ENCODE measurements at regions not wholly inside any gene's neighbourhood (a gene's known extent, or its start where the extent isn't known, plus 50 kb on each side); places are given as distances from the start of the nearest gene placed in this dataset.

DNA sequence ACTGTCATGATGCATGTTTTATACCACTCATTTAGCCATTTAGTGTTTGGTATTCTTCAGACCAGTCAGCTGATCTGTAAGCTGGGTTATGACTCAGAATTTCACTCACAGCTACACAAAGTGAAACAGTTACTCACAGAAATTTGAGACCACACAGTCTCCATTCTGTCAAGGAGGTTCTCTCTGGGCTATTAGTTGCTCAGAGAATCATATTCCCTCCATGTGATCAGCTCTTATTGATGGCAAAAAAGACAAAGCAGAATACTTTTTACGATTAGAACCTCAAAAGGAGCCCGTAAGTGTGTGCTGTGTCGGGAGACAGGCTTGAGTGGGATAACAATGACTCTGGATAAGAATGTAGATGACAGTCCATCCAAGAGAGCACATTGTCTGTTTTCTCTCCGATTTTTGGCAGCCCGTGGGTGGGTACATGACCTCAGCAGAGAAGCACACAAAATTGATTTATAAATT lies 277.6 kb upstream of the SORCS1 start:
- no peaks in the 10 kb centered on the region for H3K36me3 Mint-ChIP-seq (ENCODE audit: insufficient read depth, unreplicated experiment)
- DNase-seq (ENCODE audit: unreplicated experiment): peak; percentile 69
- H3K4me3 Mint-ChIP-seq (ENCODE audit: unreplicated experiment): no peak overlapping the region
- TF ChIP-seq, protein P1, sequence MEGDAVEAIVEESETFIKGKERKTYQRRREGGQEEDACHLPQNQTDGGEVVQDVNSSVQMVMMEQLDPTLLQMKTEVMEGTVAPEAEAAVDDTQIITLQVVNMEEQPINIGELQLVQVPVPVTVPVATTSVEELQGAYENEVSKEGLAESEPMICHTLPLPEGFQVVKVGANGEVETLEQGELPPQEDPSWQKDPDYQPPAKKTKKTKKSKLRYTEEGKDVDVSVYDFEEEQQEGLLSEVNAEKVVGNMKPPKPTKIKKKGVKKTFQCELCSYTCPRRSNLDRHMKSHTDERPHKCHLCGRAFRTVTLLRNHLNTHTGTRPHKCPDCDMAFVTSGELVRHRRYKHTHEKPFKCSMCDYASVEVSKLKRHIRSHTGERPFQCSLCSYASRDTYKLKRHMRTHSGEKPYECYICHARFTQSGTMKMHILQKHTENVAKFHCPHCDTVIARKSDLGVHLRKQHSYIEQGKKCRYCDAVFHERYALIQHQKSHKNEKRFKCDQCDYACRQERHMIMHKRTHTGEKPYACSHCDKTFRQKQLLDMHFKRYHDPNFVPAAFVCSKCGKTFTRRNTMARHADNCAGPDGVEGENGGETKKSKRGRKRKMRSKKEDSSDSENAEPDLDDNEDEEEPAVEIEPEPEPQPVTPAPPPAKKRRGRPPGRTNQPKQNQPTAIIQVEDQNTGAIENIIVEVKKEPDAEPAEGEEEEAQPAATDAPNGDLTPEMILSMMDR (IDR thresholded peaks at IDR 0.05; ENCODE audit: unreplicated experiment): no peak
- H3K9me3 Mint-ChIP-seq (ENCODE audit: unreplicated experiment): no peaks in the 10 kb centered on the region
- H3K4me1 Mint-ChIP-seq (ENCODE audit: insufficient read depth, unreplicated experiment): peaks cover 10% of the 10 kb centered on the region
- ChIA-PET CTCF (no interaction called here), POLR2A (interaction anchor here (0.7 kb wide), 2 partner anchors 17 to 72 kb away, joined by 3 read pairs; no protein-coding TSS in a partner anchor)
- H3K27ac Mint-ChIP-seq (ENCODE audit: low read depth, unreplicated experiment): peak overlapping the region; percentile 36
- H3K27me3 Mint-ChIP-seq (ENCODE audit: insufficient read depth, unreplicated experiment): no peaks in the 10 kb centered on the region
- intact Hi-C loops (cut with micrococcal nuclease): no loop called here
- BruUV-seq (replicated peaks): no TSS peak

DNA sequence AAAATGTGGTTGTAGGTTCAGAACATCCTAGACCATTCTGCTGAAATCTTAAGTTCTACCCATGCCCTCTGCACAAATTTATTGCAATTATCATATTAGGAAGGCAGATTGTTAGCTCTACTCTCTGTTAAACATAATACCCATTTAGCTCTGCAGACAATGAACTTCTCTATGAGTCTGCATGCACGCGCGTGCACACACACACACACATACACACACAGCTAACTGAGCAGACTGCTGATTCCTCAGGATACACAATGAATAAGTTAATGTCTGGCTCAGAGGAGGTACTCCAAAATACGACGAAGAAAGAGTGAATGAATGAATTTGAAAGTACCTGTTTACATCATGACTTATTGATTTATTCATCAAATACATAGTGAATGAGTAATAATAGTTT lies 276.2 kb upstream of the SORCS1 start:
- H3K4me1 Mint-ChIP-seq (ENCODE audit: insufficient read depth, unreplicated experiment): peaks cover 17% of the 10 kb centered on the region
- H3K27ac Mint-ChIP-seq (ENCODE audit: low read depth, unreplicated experiment): no peak overlapping the region
- TF ChIP-seq, protein P1 (IDR thresholded peaks at IDR 0.05; ENCODE audit: unreplicated experiment): no peak
- POLR2A ChIA-PET: no interaction called here
- no TSS peak for BruUV-seq (replicated peaks)
- no peak overlapping the region for H3K4me3 Mint-ChIP-seq (ENCODE audit: unreplicated experiment)
- no peaks in the 10 kb centered on the region for H3K9me3 Mint-ChIP-seq (ENCODE audit: unreplicated experiment)
- CTCF ChIA-PET: no interaction called here
- intact Hi-C loops (cut with micrococcal nuclease): no loop called here
- H3K27me3 Mint-ChIP-seq (ENCODE audit: insufficient read depth, unreplicated experiment): no peaks in the 10 kb centered on the region
- no peak for DNase-seq (ENCODE audit: unreplicated experiment)
- no peaks in the 10 kb centered on the region for H3K36me3 Mint-ChIP-seq (ENCODE audit: insufficient read depth, unreplicated experiment)

DNA sequence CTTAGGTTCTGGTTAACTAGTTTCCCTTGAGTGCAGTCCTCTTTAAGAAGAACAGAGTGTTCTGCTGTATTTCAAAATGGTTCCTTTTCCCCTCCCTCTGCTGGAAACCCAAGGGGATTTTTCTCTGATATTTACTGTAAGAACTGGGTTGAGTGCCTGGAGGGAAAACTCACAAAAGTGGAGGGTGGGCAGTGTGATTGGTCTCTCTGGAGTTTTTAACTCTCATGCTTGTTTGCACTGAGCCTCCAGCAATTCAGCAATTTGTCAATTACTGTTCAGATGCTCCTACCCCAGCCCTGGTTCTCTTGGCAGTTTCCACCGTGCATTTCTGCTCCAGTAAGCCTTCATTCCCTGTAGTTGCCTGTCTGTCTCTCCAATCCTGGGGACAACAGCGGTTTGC lies 273.4 kb upstream of the SORCS1 start:
- H3K4me3 Mint-ChIP-seq (ENCODE audit: unreplicated experiment): no peak overlapping the region
- no peaks in the 10 kb centered on the region for H3K9me3 Mint-ChIP-seq (ENCODE audit: unreplicated experiment)
- no peaks in the 10 kb centered on the region for H3K36me3 Mint-ChIP-seq (ENCODE audit: insufficient read depth, unreplicated experiment)
- TF ChIP-seq, protein P1 (IDR thresholded peaks at IDR 0.05; ENCODE audit: unreplicated experiment): no peak
- POLR2A ChIA-PET: no interaction called here
- no TSS peak for BruUV-seq (replicated peaks)
- CTCF ChIA-PET: interaction anchor here (0.6 to 1.5 kb wide), 2 partner anchors 19 to 28 kb away, joined by 3 to 4 read pairs; no protein-coding TSS in a partner anchor
- intact Hi-C loops (cut with micrococcal nuclease): no loop called here
- no peaks in the 10 kb centered on the region for H3K27me3 Mint-ChIP-seq (ENCODE audit: insufficient read depth, unreplicated experiment)
- DNase-seq (ENCODE audit: unreplicated experiment): no peak
- H3K4me1 Mint-ChIP-seq (ENCODE audit: insufficient read depth, unreplicated experiment): peaks cover 20% of the 10 kb centered on the region
- no peak overlapping the region for H3K27ac Mint-ChIP-seq (ENCODE audit: low read depth, unreplicated experiment)

DNA sequence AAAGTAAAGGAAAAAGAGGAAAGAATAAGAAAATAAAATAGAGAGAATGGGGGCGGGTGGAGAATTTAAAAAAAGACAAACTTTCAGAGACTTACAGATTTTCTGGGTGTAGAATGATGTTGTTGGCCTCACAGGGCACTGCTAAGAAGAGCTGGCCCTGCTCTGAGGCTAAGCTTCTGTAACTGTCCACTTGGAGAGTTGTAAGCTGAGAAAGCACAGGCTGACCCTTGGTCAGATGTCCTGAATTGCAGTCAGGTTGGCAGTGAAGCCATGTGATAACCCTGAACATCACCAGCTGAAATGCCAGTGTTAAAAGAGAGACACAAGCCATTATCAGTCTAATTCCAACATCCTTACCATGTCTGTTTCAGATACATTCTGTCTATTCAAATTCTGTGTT lies 272.1 kb upstream of the SORCS1 start:
- H3K36me3 Mint-ChIP-seq (ENCODE audit: insufficient read depth, unreplicated experiment): no peaks in the 10 kb centered on the region
- H3K4me1 Mint-ChIP-seq (ENCODE audit: insufficient read depth, unreplicated experiment): peaks cover 12% of the 10 kb centered on the region
- ChIA-PET POLR2A (no interaction called here), CTCF (interaction anchor here (0.7 kb wide), 1 partner anchor 367 kb away, joined by 4 read pairs; no protein-coding TSS in a partner anchor)
- DNase-seq (ENCODE audit: unreplicated experiment): no peak
- intact Hi-C loops (cut with micrococcal nuclease): no loop called here
- no peaks in the 10 kb centered on the region for H3K27me3 Mint-ChIP-seq (ENCODE audit: insufficient read depth, unreplicated experiment)
- TF ChIP-seq, protein P1 (IDR thresholded peaks at IDR 0.05; ENCODE audit: unreplicated experiment): no peak
- H3K27ac Mint-ChIP-seq (ENCODE audit: low read depth, unreplicated experiment): no peak overlapping the region
- no peaks in the 10 kb centered on the region for H3K9me3 Mint-ChIP-seq (ENCODE audit: unreplicated experiment)
- H3K4me3 Mint-ChIP-seq (ENCODE audit: unreplicated experiment): no peak overlapping the region
- BruUV-seq (replicated peaks): no TSS peak

Data from MCF 10A (cell line).